ES-I3 (cell line): ENCODE measurements at regions not wholly inside any gene's neighbourhood (a gene's known extent, or its start where the extent isn't known, plus 50 kb on each side); places are given as distances from the start of the nearest gene placed in this dataset.

ENCODE experiments used
- H3K36me3 ChIP-seq: 2 replicates; pipeline ENCODE4 v1.6.1; 2013; ENCODE audit warnings: mild to moderate bottlenecking, low read length, control low read depth, moderate library complexity; ENCODE audit not compliant: insufficient read depth
- H3K4me1 ChIP-seq: 2 replicates; pipeline ENCODE4 v1.6.1; 2013; ENCODE audit warnings: mild to moderate bottlenecking, control low read depth, low read length; ENCODE audit not compliant: insufficient read depth
- H3K9ac ChIP-seq: 2 replicates; pipeline ENCODE4 v1.6.1; 2013; ENCODE audit warnings: low read depth, mild to moderate bottlenecking, low read length, moderate library complexity
- H3K9me3 ChIP-seq: 2 replicates; pipeline ENCODE4 v1.6.1; 2013; ENCODE audit warnings: mild to moderate bottlenecking, low read length, moderate library complexity; ENCODE audit not compliant: control insufficient read depth, insufficient read depth

DNA sequence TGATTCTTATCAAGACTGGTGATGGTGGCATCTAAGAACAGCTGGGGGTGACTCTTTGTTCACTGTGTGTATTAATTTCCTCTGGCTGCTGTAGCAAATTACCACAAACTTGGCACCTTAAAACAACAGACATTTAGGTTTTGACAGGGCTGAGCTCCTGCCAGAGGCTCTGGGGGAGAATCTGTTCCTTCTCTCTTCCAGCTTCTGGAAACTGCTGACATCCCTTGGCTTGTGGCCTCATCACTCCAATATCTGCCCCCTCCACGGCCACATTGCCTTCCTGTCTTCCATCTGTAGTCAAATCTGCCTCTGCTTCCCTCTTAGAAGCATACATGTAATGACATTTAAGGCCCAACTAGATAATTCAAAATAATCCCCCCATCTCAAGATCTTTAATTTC is 274.9 kb downstream of the PRL start:
- Histone ChIP-seq H3K9me3 (no peaks in the 10 kb centered on the region), H3K4me1 (peaks cover 24% of the 10 kb centered on the region), H3K36me3 (no peaks in the 10 kb centered on the region), H3K9ac (no peak overlapping the region)

- H3K4me1 ChIP-seq: peaks cover 29% of the 10 kb centered on the region
- no peaks in the 10 kb centered on the region for H3K9me3 ChIP-seq
- no peaks in the 10 kb centered on the region for H3K36me3 ChIP-seq
- no peak overlapping the region for H3K9ac ChIP-seq
Observed at GRCh38 chr6:22023937-22024336, 272.9 kb downstream of the PRL start.

DNA sequence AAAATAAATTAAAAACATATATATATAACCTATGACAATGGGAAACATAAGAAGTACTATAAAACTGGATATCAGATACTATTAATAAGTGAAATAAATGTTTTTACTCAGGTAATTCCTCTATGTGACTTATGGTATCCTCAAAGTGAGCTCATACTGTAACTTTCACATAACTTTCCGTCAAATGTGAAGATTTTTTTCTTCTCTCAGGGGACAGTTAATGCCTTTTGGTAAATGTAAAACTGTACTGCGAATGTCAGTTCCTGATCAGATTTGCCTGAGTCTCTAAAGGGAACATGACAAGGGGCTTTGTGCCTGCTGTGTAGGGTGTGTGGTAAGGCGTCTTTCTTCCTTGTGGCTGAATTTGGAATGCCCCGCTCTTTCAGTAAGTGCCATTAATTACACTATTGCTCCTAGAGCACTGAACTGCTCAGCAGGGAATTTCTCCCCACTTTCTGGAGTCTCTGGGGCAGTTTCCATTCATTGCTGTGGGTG is 271.8 kb downstream of the PRL start:
- H3K4me1 ChIP-seq: peaks cover 24% of the 10 kb centered on the region
- H3K36me3 ChIP-seq: no peaks in the 10 kb centered on the region
- H3K9ac ChIP-seq: peak overlapping the region; percentile 11
- no peaks in the 10 kb centered on the region for H3K9me3 ChIP-seq

DNA sequence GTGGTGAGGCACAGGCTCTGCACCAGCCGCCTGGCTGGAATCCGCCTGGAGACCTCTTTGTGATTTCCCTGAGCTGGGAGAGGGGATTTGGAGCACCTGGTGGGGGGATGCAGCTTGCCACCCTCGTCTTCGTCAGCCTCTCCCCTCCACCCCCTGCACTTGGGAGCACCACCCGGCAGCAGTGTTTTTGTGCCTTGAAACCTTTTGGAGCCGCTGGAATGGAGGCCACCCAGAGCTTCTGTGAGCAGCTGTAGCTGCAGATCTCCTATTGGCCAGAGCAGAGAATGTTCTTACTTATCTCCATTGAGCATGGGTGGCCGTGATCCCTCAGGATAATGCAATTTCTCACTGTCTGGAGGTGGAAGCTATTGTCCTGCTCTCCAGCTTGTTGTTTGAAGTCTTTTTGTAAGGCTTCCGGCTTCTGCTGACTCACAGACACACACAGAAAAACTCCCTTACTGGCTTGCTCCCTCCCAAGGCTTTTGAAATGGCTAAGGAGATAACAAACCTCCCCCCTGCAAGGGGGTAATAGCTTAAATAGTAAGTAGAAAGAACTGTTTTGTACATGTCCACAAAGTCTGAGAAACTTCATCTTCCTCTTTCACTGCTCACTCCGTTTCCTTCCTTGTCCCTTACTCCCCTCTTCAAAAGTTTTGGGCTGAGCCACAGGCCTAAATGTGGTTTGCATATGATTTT is 271.2 kb downstream of the PRL start:
- Histone ChIP-seq H3K36me3 (no peaks in the 10 kb centered on the region), H3K9me3 (no peaks in the 10 kb centered on the region), H3K4me1 (peaks cover 24% of the 10 kb centered on the region), H3K9ac (peak overlapping the region; percentile 11)

GRCh38 chr6:22026164-22026678 is 270.6 kb downstream of the PRL start:
- Histone ChIP-seq H3K9ac (0 out of 2 replicates have a peak overlapping the region, but pooled peaks have one; percentile 11), H3K9me3 (no peaks in the 10 kb centered on the region), H3K4me1 (peaks cover 24% of the 10 kb centered on the region), H3K36me3 (no peaks in the 10 kb centered on the region)

- peaks cover 24% of the 10 kb centered on the region for H3K4me1 ChIP-seq
- H3K9ac ChIP-seq: no peak overlapping the region
- no peaks in the 10 kb centered on the region for H3K36me3 ChIP-seq
- H3K9me3 ChIP-seq: no peaks in the 10 kb centered on the region
Observed at GRCh38 chr6:22027040-22027725, 269.7 kb downstream of the PRL start.

DNA sequence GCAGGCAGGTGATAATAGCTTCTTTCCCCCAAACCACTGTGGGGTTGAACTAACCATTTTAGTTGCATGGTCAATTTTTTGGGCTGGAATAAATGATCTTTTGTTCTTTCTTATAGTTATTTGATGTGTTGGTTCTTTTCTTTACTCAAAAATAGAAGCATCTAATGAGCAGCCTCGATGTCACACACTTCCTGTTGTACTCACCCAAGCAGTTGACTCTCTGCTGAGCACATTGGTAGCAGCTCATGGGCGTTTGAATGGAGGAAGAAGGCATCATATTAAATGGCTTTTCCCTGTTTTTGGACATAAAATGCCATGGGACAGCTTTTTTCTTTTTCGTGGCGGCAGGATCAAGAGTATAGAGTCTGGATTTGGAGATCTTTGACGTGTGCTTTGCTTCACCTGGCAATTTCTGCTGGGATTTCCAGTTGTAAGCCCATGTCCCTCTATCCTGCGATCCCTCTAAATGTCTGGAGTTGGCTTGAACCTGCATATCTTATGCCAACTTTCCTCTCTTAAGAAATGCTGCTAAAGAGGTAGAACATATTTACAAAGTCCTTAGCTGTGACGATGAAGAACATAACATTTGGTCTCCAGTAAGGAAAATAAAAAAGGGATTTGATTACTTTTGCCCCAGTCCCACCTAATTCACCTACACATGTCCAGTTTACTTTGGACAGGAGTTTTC is 268.3 kb downstream of the PRL start:
- H3K9me3 ChIP-seq: no peaks in the 10 kb centered on the region
- H3K9ac ChIP-seq: no peak overlapping the region
- peaks cover 24% of the 10 kb centered on the region for H3K4me1 ChIP-seq
- H3K36me3 ChIP-seq: no peaks in the 10 kb centered on the region

GRCh38 chr6:22029171-22029570 is 267.7 kb downstream of the PRL start:
- Histone ChIP-seq H3K9me3 (no peaks in the 10 kb centered on the region), H3K4me1 (peaks cover 24% of the 10 kb centered on the region), H3K36me3 (no peaks in the 10 kb centered on the region), H3K9ac (no peak overlapping the region)

DNA sequence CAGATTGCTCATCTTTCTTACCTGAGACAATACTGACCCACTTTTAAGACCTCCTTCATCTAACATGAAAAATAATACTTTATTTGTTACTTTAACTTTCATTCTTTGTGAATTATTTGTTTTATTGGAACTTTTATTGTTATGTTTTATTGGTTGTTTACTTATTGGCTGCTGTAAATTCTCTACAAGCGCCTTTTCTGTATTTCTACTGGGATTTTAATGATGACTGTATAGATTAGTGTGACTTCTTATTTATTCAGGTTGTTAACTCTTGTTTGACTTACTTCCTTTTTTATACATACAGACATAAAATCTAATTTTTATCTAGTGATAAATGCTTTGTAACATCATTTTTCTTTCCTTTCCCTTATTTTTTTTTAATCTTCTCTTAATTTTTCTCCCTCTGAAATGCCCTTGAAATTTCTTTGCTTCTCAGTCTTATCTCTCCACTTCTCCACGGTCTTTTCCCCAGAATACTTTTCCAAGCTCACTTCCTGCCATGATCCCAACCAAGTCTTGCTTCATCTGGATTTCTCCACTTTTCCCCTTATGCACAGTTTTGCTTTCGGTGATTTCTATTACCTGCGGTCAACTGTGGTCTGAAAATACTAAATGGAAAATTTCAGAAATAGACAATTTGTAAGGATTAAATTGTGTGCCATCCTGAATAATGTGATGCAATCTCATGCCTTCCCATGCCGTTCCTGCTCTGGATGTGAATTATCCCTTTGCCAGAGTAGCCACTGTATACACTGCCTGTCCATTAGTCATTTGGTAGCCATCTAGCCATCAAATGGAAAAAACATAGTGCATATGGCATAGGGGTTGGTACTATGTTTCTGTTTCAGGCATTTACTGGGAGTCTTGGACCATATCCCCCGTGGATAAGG is 265.9 kb downstream of the PRL start:
- Histone ChIP-seq H3K9me3 (no peaks in the 10 kb centered on the region), H3K36me3 (no peaks in the 10 kb centered on the region), H3K4me1 (peaks cover 24% of the 10 kb centered on the region), H3K9ac (no peak overlapping the region)

GRCh38 chr6:22035690-22036089 is 261.1 kb downstream of the PRL start:
- Histone ChIP-seq H3K9ac (no peak overlapping the region), H3K36me3 (no peaks in the 10 kb centered on the region), H3K9me3 (peaks cover 5% of the 10 kb centered on the region; the same call in 1 of the 2 replicates)

GRCh38 chr6:22036275-22036674 is 260.6 kb downstream of the PRL start:
- peaks cover 13% of the 10 kb centered on the region for H3K4me1 ChIP-seq
- no peak overlapping the region for H3K9ac ChIP-seq
- peaks cover 5% of the 10 kb centered on the region; the same call in 1 of the 2 replicates for H3K9me3 ChIP-seq
- H3K36me3 ChIP-seq: no peaks in the 10 kb centered on the region

More at GRCh38 chr6:22035690-22036089, 261.1 kb downstream of the PRL start:
- H3K4me1 ChIP-seq: peaks cover 13% of the 10 kb centered on the region

DNA sequence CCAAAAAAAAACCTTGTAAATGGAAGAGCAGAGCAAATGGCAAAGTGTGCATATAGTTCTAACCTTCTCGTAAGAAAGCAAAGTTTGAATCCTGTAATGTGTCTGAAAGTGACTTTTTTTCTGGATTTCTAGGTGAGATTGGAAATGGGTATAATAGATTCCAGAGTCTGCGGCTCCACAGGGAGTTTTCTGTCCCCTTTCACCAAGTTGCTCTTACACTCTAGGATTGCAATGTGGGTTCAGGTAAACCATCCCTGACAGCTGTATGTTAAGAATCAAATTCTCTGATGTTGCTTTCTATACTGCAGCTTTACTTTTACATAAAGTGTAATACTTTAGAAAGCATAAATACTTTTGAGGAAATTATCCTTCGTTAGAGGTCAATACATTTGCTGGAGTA is 260.1 kb downstream of the PRL start:
- Histone ChIP-seq H3K9me3 (peaks cover 5% of the 10 kb centered on the region; the same call in 1 of the 2 replicates), H3K36me3 (no peaks in the 10 kb centered on the region; the same call in 1 of the 2 replicates), H3K9ac (no peak overlapping the region), H3K4me1 (peaks cover 13% of the 10 kb centered on the region)

GRCh38 chr6:22041797-22042480 is 254.9 kb downstream of the PRL start:
- no peaks in the 10 kb centered on the region; the same call in 1 of the 2 replicates for H3K36me3 ChIP-seq

More at GRCh38 chr6:22041797-22042480, 254.9 kb downstream of the PRL start:
- Histone ChIP-seq H3K9me3 (peaks cover 5% of the 10 kb centered on the region; the same call in 1 of the 2 replicates), H3K9ac (no peak overlapping the region), H3K4me1 (peaks cover 8% of the 10 kb centered on the region; the same call in 1 of the 2 replicates)
